ENCODE measurements at regions not wholly inside any gene's neighbourhood (a gene's known extent, or its start where the extent isn't known, plus 50 kb on each side); places are given as distances from the start of the nearest gene placed in this dataset.
A peak's percentile ranks its signal among the peaks of the same experiment; 100 is the strongest.

DNA sequence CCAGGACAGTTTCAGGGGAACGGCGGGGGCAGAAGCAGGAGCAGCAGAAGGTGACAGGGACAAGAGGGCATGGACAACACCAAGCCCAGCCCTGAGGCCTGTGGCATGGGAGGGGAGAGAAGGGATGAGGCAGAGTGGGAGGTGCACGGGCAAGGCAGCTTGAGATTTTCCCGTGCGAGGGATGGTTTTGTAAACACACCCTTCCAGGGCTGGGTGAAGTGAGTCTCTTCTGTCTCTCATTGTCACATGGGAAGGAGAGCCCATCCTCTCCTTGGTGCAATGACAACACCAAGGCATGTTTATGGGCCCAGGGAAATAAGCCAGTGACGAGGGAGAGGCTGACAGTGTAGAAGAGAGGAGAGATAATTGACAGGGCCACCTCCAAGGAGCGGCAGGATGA lies 69.6 kb upstream of the RIOK3 start:
- H3K4me3 Mint-ChIP-seq = no peak overlapping the region
- no peak for DNase-seq
- H3K4me1 Mint-ChIP-seq = peaks cover 36% of the 10 kb centered on the region
- H3K27me3 Mint-ChIP-seq (ENCODE audit: low read depth, poor library complexity) = peaks cover 2% of the 10 kb centered on the region
- TF ChIP-seq, protein P1, sequence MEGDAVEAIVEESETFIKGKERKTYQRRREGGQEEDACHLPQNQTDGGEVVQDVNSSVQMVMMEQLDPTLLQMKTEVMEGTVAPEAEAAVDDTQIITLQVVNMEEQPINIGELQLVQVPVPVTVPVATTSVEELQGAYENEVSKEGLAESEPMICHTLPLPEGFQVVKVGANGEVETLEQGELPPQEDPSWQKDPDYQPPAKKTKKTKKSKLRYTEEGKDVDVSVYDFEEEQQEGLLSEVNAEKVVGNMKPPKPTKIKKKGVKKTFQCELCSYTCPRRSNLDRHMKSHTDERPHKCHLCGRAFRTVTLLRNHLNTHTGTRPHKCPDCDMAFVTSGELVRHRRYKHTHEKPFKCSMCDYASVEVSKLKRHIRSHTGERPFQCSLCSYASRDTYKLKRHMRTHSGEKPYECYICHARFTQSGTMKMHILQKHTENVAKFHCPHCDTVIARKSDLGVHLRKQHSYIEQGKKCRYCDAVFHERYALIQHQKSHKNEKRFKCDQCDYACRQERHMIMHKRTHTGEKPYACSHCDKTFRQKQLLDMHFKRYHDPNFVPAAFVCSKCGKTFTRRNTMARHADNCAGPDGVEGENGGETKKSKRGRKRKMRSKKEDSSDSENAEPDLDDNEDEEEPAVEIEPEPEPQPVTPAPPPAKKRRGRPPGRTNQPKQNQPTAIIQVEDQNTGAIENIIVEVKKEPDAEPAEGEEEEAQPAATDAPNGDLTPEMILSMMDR (IDR thresholded peaks at IDR 0.05) = no peak
- H3K27ac Mint-ChIP-seq = peak overlapping the region; percentile 58
- H3K9me3 Mint-ChIP-seq = no peaks in the 10 kb centered on the region
- peaks cover 12% of the 10 kb centered on the region for H3K36me3 Mint-ChIP-seq (ENCODE audit: low read depth)

DNA sequence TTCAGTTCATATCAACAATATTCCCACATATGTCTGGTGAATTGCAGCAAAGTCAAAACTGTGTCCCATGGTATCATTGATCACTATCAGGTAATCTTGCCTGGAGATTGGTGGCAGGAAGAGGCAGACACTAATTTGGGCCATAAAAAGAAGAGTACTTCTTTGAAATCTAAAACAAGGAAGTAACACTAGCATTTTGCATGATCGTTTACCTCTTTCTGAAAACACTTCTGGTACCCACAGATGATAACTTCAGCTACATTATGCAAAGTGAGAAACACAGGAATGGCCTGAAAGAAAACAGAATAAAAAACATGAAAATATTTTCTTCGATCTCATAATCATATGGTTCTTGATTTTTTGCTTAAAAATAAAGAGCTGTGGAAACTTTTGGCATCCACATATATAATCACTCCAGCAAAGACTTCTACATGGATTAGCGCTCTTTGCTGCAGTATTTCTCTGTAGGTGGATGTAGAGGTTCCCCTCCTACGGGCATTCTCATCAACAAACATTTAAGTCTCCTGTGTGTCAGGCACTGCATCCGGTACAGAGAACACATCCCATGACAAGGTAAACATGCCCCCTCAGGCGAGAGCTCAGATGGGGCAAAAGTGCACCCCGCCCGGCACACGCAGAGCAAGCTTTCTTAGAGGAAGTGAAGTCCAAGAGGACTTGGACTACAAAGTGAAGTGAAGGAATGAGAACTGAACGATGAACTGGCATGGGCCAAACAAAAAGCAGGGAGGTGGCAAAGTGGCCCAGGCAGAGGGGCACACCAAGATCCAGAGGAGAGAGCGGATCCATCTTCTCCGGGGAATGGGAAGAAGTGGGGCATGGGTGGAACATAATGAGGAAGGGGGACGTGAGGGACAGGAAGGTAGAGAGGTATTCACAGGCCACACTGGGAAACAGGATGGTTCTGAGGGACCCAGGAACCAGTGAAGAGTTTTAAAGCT lies 68.0 kb upstream of the RIOK3 start:
- Mint-ChIP-seq H3K27me3 (ENCODE audit: low read depth, poor library complexity) (peaks cover 2% of the 10 kb centered on the region), H3K36me3 (ENCODE audit: low read depth) (peaks cover 16% of the 10 kb centered on the region), H3K27ac (peak overlapping the region; percentile 13), H3K9me3 (no peaks in the 10 kb centered on the region), H3K4me1 (peaks cover 39% of the 10 kb centered on the region), H3K4me3 (no peak overlapping the region)
- TF ChIP-seq, protein P1 (IDR thresholded peaks at IDR 0.05) = no peak
- DNase-seq = no peak

DNA sequence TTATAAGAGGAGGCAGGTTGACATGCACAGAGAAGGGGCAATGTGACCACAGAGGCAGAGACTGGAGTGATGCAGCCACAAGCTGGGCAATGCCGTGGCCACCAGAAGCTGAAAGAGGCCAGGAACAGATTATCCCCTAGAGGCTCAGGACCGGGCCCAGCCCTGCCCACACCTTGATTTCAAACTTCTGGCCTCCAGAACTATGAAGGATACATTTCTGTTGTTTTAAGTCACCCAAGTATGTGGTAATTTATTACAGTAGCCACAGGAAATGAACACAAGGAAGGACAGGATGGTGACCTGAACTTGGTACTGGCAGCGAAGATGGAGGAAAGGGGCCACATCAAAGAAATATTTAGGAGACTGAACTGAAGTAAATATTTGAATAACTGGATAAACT lies 66.8 kb upstream of the RIOK3 start:
- no peak overlapping the region for H3K27ac Mint-ChIP-seq
- peaks cover 39% of the 10 kb centered on the region for H3K4me1 Mint-ChIP-seq
- no peak for DNase-seq
- no peak overlapping the region for H3K4me3 Mint-ChIP-seq
- H3K27me3 Mint-ChIP-seq (ENCODE audit: low read depth, poor library complexity) = peaks cover 2% of the 10 kb centered on the region
- H3K9me3 Mint-ChIP-seq = no peaks in the 10 kb centered on the region
- TF ChIP-seq, protein P1 (IDR thresholded peaks at IDR 0.05) = no peak
- peaks cover 16% of the 10 kb centered on the region for H3K36me3 Mint-ChIP-seq (ENCODE audit: low read depth)

DNA sequence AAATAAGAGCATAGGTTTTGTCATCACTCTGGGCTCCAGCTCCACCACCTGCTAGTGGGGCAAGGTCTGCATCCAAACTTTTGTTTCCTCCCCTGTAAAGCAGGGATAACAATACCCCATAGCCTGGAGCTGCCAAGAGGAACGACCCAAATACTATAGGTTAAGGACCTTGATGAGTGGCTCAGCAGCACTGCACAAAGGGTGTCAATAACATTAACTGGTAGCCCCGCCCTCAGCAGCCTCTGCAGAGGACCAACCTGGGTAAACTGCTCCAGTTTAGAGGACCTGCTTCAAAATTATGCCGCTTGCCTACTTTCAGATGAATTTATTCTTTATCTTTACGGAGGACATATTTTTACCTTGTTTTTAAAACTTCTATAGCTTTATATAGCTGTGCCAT lies 65.8 kb upstream of the RIOK3 start:
- Mint-ChIP-seq H3K36me3 (ENCODE audit: low read depth) (peaks cover 16% of the 10 kb centered on the region), H3K4me1 (peaks cover 39% of the 10 kb centered on the region), H3K9me3 (no peaks in the 10 kb centered on the region), H3K27me3 (ENCODE audit: low read depth, poor library complexity) (peaks cover 2% of the 10 kb centered on the region), H3K4me3 (no peak overlapping the region), H3K27ac (no peak overlapping the region)
- TF ChIP-seq, protein P1 (IDR thresholded peaks at IDR 0.05) = no peak
- no peak for DNase-seq

DNA sequence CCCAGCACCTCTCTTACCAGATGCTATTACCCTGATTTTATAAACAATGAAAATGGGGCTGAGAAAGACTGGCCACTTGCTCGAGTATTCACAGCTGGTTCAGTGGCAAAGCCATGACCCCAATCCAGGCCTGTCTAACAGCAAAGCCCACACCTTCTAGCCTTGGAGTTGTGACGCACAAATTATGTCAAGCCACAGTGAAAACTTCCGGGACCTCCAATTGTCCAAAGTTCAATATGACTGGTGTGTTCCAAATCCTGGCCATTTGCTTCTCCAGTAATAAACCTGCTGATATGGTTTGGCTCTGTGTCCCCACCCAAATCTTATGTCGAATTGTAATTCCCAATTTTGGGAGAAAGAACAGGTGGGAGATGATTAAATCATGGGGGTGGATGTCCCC lies 64.7 kb upstream of the RIOK3 start:
- TF ChIP-seq, protein P1 (IDR thresholded peaks at IDR 0.05) = no peak

DNA sequence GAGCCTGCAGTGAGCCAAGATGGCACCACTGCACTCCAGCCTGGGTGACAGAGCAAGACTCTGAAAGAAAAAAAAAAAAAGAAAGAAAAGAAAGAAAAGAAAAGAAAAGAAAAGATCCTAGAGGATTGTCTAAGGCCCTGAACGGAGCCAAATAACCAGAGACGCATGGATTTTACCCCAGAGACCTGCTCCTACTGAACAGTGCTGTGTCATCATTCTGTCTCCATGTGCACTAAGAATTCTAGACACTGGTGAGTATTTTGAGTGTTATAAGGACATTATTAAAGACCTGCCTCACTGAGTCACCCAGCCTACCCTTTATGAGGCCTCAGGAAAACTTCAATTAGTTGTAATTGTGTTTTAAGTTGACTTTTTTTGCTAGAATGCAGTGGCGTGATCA lies 61.9 kb upstream of the RIOK3 start:
- Mint-ChIP-seq H3K4me1 (peaks cover 16% of the 10 kb centered on the region), H3K27me3 (ENCODE audit: low read depth, poor library complexity) (no peaks in the 10 kb centered on the region), H3K27ac (no peak overlapping the region), H3K36me3 (ENCODE audit: low read depth) (peaks cover 31% of the 10 kb centered on the region), H3K9me3 (no peaks in the 10 kb centered on the region), H3K4me3 (no peak overlapping the region)
- TF ChIP-seq, protein P1 (IDR thresholded peaks at IDR 0.05) = no peak
- DNase-seq = no peak

More for the DNA sequence above, 64.7 kb upstream of the RIOK3 start:
- Mint-ChIP-seq H3K36me3 (ENCODE audit: low read depth) (peaks cover 21% of the 10 kb centered on the region), H3K9me3 (no peaks in the 10 kb centered on the region), H3K27me3 (ENCODE audit: low read depth, poor library complexity) (no peaks in the 10 kb centered on the region), H3K27ac (no peak overlapping the region), H3K4me3 (no peak overlapping the region), H3K4me1 (peaks cover 34% of the 10 kb centered on the region)
- no peak for DNase-seq

Measured in nephron progenitor cell (in vitro differentiated cells).